Liver (tissue), 3 donors: ENCODE measurements at regions not wholly inside any gene's neighbourhood (a gene's known extent, or its start where the extent isn't known, plus 50 kb on each side); places are given as distances from the start of the nearest gene placed in this dataset.

ENCODE experiments used
- CTCF ChIP-seq: fragments of 150-350 bp; IDR thresholded peaks from 2 replicates; pipeline ENCODE4 v1.5.1; 2017; ENCODE audit warnings: improper control_type of control experiment, low read depth, low read length; ENCODE audit not compliant: missing input control
- MAX ChIP-seq: IDR thresholded peaks from 2 replicates; pipeline ENCODE4 v1.6.1; 2016; ENCODE audit warnings: antibody characterized with exemption
- RAD21 ChIP-seq, 2 donors: IDR thresholded peaks; 2 replicates each; pipeline ENCODE4 v1.6.1; 2016; ENCODE audit warnings: antibody characterized with exemption in 2 of 2, mild to moderate bottlenecking in 2 of 2
- donor health status: healthy.
- donor health status: healthy.

DNA sequence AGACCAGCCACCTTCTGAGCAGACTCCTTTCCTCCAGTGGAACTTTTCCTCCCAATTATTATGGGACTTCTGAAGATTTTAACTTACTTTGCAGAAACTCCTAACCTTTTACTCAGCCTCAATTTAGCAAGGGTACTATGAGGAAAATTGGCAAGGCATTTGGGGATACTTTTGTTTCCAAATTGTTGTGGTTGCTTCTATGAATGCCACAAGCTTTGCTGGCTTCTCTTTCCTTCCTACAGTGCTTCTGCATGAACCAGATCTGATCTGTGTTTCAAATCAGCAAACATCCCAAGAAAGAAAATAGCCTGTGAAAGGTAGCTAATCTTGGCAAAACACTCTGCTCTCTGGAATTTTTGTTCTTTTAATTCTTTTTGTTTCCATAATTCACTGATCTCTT, 57.3 kb upstream of the TAF11L2 start:
- TF ChIP-seq CTCF (no peak), RAD21 (IDR thresholded peaks at IDR 0.05) (no peak), MAX (no peak)
